Thoracic aorta (tissue), 2 donors: ENCODE measurements at regions not wholly inside any gene's neighbourhood (a gene's known extent, or its start where the extent isn't known, plus 50 kb on each side); places are given as distances from the start of the nearest gene placed in this dataset.

Experiments used
- ATAC-seq: fragments of 150-250 bp; one replicate; pipeline ENCODE4 v1.8.0; 2017; ENCODE audit warnings: low read depth; ENCODE audit not compliant: insufficient number of reproducible peaks, low FRiP score
- DNase-seq: peaks from one replicate; pipeline ENCODE4 v3.0.0-alpha.2; 2020; ENCODE audit warnings: low spot score
- H3K27ac ChIP-seq, 2 donors: fragments of 200-600 bp; sonication (generic); 1 replicate in 1 of 2; 2 replicates in 1 of 2; pipeline ENCODE4 v1.5.1; 2016; ENCODE audit warnings: mild to moderate bottlenecking in 2 of 2, moderate library complexity in 2 of 2
- H3K27me3 ChIP-seq: fragments of 200-600 bp; sonication (generic); replicated peaks from 2 replicates; pipeline ENCODE4 v1.6.0; 2016; ENCODE audit warnings: mild to moderate bottlenecking; ENCODE audit not compliant: insufficient read depth
- H3K36me3 ChIP-seq: fragments of 200-600 bp; sonication (generic); one replicate; pipeline ENCODE4 v1.5.1; 2016
- H3K4me1 ChIP-seq, 2 donors: fragments of 200-600 bp; sonication (generic); 1 replicate in 1 of 2; 2 replicates in 1 of 2; pipeline versions ENCODE4 v1.5.1 to v1.6.0; 2016; ENCODE audit warnings: low read depth in 2 of 2, mild to moderate bottlenecking in 1 of 2; ENCODE audit not compliant: control insufficient read depth in 1 of 2
- H3K4me3 ChIP-seq: fragments of 200-600 bp; sonication (generic); 2 replicates; pipeline ENCODE4 v1.5.1; 2016; ENCODE audit warnings: mild to moderate bottlenecking
- H3K9me3 ChIP-seq: fragments of 200-600 bp; sonication (generic); 2 replicates; pipeline ENCODE4 v1.5.1; 2016
- CTCF ChIP-seq: fragments of 200-600 bp; sonication (generic); IDR thresholded peaks from one replicate; pipeline ENCODE4 v1.5.1; 2019; ENCODE audit warnings: antibody characterized with exemption

GRCh38 chr9:92188969-92189781 lies 74.0 kb upstream of the SPTLC1 start:
- no peak for TF ChIP-seq CTCF
- H3K9me3 ChIP-seq = no peaks in the 10 kb centered on the region
- no peak overlapping the region for H3K27ac ChIP-seq
- no peaks in the 10 kb centered on the region for H3K36me3 ChIP-seq
- no peak overlapping the region for H3K4me3 ChIP-seq
- no peak for DNase-seq
- H3K4me1 ChIP-seq = no peaks in the 10 kb centered on the region
- no peak for ATAC-seq
- no peaks in the 10 kb centered on the region for H3K27me3 ChIP-seq

GRCh38 chr9:92187989-92188714 lies 72.9 kb upstream of the SPTLC1 start:
- DNase-seq (no peak), ATAC-seq (no peak)
- H3K4me3 ChIP-seq = no peak overlapping the region
- no peak overlapping the region for H3K27ac ChIP-seq
- no peaks in the 10 kb centered on the region for H3K36me3 ChIP-seq
- TF ChIP-seq CTCF = no peak
- no peaks in the 10 kb centered on the region for H3K4me1 ChIP-seq
- H3K27me3 ChIP-seq = no peaks in the 10 kb centered on the region
- H3K9me3 ChIP-seq = no peaks in the 10 kb centered on the region

GRCh38 chr9:92187390-92187789 lies 72.2 kb upstream of the SPTLC1 start:
- no peak overlapping the region for H3K4me3 ChIP-seq
- no peak for TF ChIP-seq CTCF
- no peaks in the 10 kb centered on the region for H3K9me3 ChIP-seq
- no peaks in the 10 kb centered on the region for H3K27me3 ChIP-seq
- ATAC-seq (no peak), DNase-seq (no peak)
- H3K27ac ChIP-seq = no peak overlapping the region
- no peaks in the 10 kb centered on the region for H3K4me1 ChIP-seq
- H3K36me3 ChIP-seq = no peaks in the 10 kb centered on the region

- Histone ChIP-seq H3K27ac (no peak overlapping the region), H3K27me3 (no peaks in the 10 kb centered on the region), H3K9me3 (no peaks in the 10 kb centered on the region), H3K36me3 (no peaks in the 10 kb centered on the region), H3K4me1 (no peaks in the 10 kb centered on the region), H3K4me3 (no peak overlapping the region)
- ATAC-seq (no peak), DNase-seq (no peak)
- no peak for TF ChIP-seq CTCF
Measured at GRCh38 chr9:92186631-92187030, 71.4 kb upstream of the SPTLC1 start.

- Histone ChIP-seq H3K27me3 (no peaks in the 10 kb centered on the region), H3K4me3 (no peak overlapping the region), H3K4me1 (no peaks in the 10 kb centered on the region), H3K27ac (no peak overlapping the region), H3K9me3 (no peaks in the 10 kb centered on the region), H3K36me3 (no peaks in the 10 kb centered on the region)
- ATAC-seq (no peak), DNase-seq (no peak)
- TF ChIP-seq CTCF = no peak
Measured at GRCh38 chr9:92185681-92186080, 70.5 kb upstream of the SPTLC1 start.
